Right lobe of liver (tissue), 4 donors: ENCODE measurements at regions not wholly inside any gene's neighbourhood (a gene's known extent, or its start where the extent isn't known, plus 50 kb on each side); places are given as distances from the start of the nearest gene placed in this dataset.

Source experiments
- CTCF ChIP-seq, 4 donors: fragments of 200-600 bp in 3 of 4; fragments of 450-650 bp in 1 of 4; IDR thresholded peaks; one replicate each; pipeline versions ENCODE4 v1.5.1 to v1.8.0; 2016 to 2022; ENCODE audit warnings: antibody characterized with exemption in 4 of 4, mild to moderate bottlenecking in 2 of 4
- POLR2A ChIP-seq: fragments of 450-650 bp; IDR thresholded peaks from one replicate; pipeline ENCODE4 v1.6.1; 2017; ENCODE audit warnings: antibody characterized with exemption, mild to moderate bottlenecking
- donor health status: DM: no; HTN: no; CAD: no.
- donor health status: DM: no; HTN: no; CAD: no.
- donor health status: DM: no; HTN: yes; CAD: no.

- TF ChIP-seq CTCF (IDR thresholded peaks at IDR 0.05) (no peak), POLR2A (no peak)
These were observed 552.2 kb upstream of the STXBP6 start for GRCh38 chr14:25602106-25602505.
